Choroid plexus epithelial cell (primary cell): ENCODE measurements at regions not wholly inside any gene's neighbourhood (a gene's known extent, or its start where the extent isn't known, plus 50 kb on each side); places are given as distances from the start of the nearest gene placed in this dataset.
"Not testable (repeated sequence)": the region's sequence is repeated elsewhere in the genome, so short reads cannot be mapped to it uniquely, and the experiment has no call there.

Experiments
- DNase-seq: peaks from one replicate; pipeline ENCODE4 v3.0.0-alpha.2; 2010; ENCODE audit warnings: low read depth
- H3K4me3 ChIP-seq: 2 replicates; pipeline ENCODE4 v1.5.1; 2011; ENCODE audit warnings: low read depth, mild to moderate bottlenecking, control low read depth, low read length, moderate library complexity
- CTCF ChIP-seq: conservative IDR thresholded peaks from 2 replicates; pipeline ENCODE4 v1.5.1; 2011; ENCODE audit warnings: low read depth, mild to moderate bottlenecking, control low read depth, inconsistent platforms, low read length, moderate library complexity

GRCh38 chr10:127657056-127657455, 79.9 kb upstream of the FOXI2 start:
- DNase-seq, result no peak
- H3K4me3 ChIP-seq, result no peak overlapping the region
- TF ChIP-seq CTCF, result no peak

GRCh38 chr10:127676430-127676829, 60.6 kb upstream of the FOXI2 start:
- H3K4me3 ChIP-seq, DNase-seq: not testable (repeated sequence)

GRCh38 chr10:127678091-127678490, 58.9 kb upstream of the FOXI2 start:
- TF ChIP-seq CTCF, result no peak

GRCh38 chr10:127679642-127680255, 57.2 kb upstream of the FOXI2 start:
- DNase-seq, result peak; percentile 8

More at GRCh38 chr10:127678091-127678490, 58.9 kb upstream of the FOXI2 start:
- H3K4me3 ChIP-seq, result no peak overlapping the region
- no peak for DNase-seq

More at GRCh38 chr10:127679642-127680255, 57.2 kb upstream of the FOXI2 start:
- TF ChIP-seq CTCF, result peak; percentile 51
- no peak overlapping the region for H3K4me3 ChIP-seq
